Pancreas (tissue), 10 donors: ENCODE measurements at regions not wholly inside any gene's neighbourhood (a gene's known extent, or its start where the extent isn't known, plus 50 kb on each side); places are given as distances from the start of the nearest gene placed in this dataset.

ENCODE experiments used
- ATAC-seq, 4 donors: fragments of 200-7000 bp; cut with Tn5 transposase; one replicate each; pipeline versions ENCODE4 v1.8.0 to v1.9.1; 2020; ENCODE audit warnings: mild to moderate bottlenecking in 4 of 4, moderate library complexity in 4 of 4
- DNase-seq, 6 donors: peaks; one replicate each; pipeline ENCODE4 v3.0.0-alpha.2; 2020
- FAIRE-seq: peaks from 2 replicates; lab custom pipeline; 2012; peaks lifted over from hg19 to GRCh38; lab: Jason Lieb, UNC
- H3K27ac ChIP-seq, 4 donors: fragments of 200-600 bp; sonication (generic); 1 replicate in 3 of 4; 2 replicates in 1 of 4; pipeline versions ENCODE4 v1.5.0 to v1.8.0; 2020
- H3K27me3 ChIP-seq, 4 donors: fragments of 200-600 bp; one replicate each; pipeline ENCODE4 v1.8.0; 2021
- H3K36me3 ChIP-seq, 3 donors: fragments of 200-600 bp; sonication (generic) in 1 of 3; one replicate each; pipeline versions ENCODE4 v1.5.0 to v1.8.0; 2020 to 2021
- H3K4me1 ChIP-seq, 3 donors: fragments of 200-600 bp; one replicate each; pipeline ENCODE4 v1.8.0; 2021
- H3K4me3 ChIP-seq, 4 donors: fragments of 200-600 bp; sonication (generic) in 2 of 4; one replicate each; pipeline versions ENCODE4 v1.5.0 to v1.8.0; 2020 to 2021
- H3K9me3 ChIP-seq, 4 donors: fragments of 200-600 bp; one replicate each; pipeline ENCODE4 v1.8.0; 2021
- CTCF ChIP-seq, 4 donors: fragments of 200-600 bp; sonication (generic) in 3 of 4; IDR thresholded peaks; one replicate each; pipeline versions ENCODE4 v1.5.0 to v1.8.0; 2021; ENCODE audit warnings: antibody characterized with exemption in 4 of 4
- WGBS, 2 donors: extraction: QIAGEN DNeasy Blood & Tissue Kit; methylation state at CpG; one replicate each; pipeline ENCODE4 v1.1.7; 2013; 5-methylcytosine and 5-hydroxymethylcytosine counted together
- intact Hi-C, 3 donors: fragments of 100-400 bp; cut with DNase I; formaldehyde crosslinking; loops; one replicate each; pipeline versions ENCODE4 v1.11.1 to v1.14.2; 2022
- donor health status: healthy with polysubstance abuse.
- donor health status: DM: no; HTN: no; CAD: no; lungs with moderate emphysema.
- donor health status: DM: no; HTN: no; CAD: no.
- donor health status: control.
- donor health status: control.
- donor health status: Bipolar disorder and iron deficiency.
- donor health status: DM: yes; HTN: yes; CAD: no.
- donor health status: DM: no; HTN: no; CAD: no.
- donor health status: DM: no; HTN: no; CAD: no.
- donor health status: DM: yes; HTN: yes; CAD: no.

GRCh38 chr7:80403686-80404241 is 108.1 kb downstream of the GNAT3 start:
- 21 to 30% methylated on average over 1 of the region's 1 CpG for WGBS, 2 donors
- FAIRE-seq (no peak), ATAC-seq (no peak), DNase-seq (no peak)
- H3K27me3 ChIP-seq: no peaks in the 10 kb centered on the region
- no peak overlapping the region for H3K27ac ChIP-seq
- no peak for TF ChIP-seq CTCF (IDR thresholded peaks at IDR 0.05)
- no peaks in the 10 kb centered on the region for H3K9me3 ChIP-seq
- no peaks in the 10 kb centered on the region for H3K36me3 ChIP-seq
- no peaks in the 10 kb centered on the region for H3K4me1 ChIP-seq
- H3K4me3 ChIP-seq: no peak overlapping the region
- intact Hi-C loops: no loop called here

GRCh38 chr7:80401708-80402107 is 110.2 kb downstream of the GNAT3 start:
- no peak for DNase-seq
- H3K27ac ChIP-seq: no peak overlapping the region
- no peak overlapping the region for H3K4me3 ChIP-seq
- H3K9me3 ChIP-seq: no peaks in the 10 kb centered on the region
- H3K36me3 ChIP-seq: no peaks in the 10 kb centered on the region
- intact Hi-C loops: no loop called here
- no peak for ATAC-seq
- FAIRE-seq: no peak
- no peaks in the 10 kb centered on the region for H3K4me1 ChIP-seq
- H3K27me3 ChIP-seq: no peaks in the 10 kb centered on the region
- WGBS, 2 donors: 58 to 67% methylated on average over 1 of the region's 1 CpG
- no peak for TF ChIP-seq CTCF (IDR thresholded peaks at IDR 0.05)

- H3K4me1 ChIP-seq: no peaks in the 10 kb centered on the region
- TF ChIP-seq CTCF (IDR thresholded peaks at IDR 0.05): no peak
- 59 to 69% methylated on average over 2 of the region's 2 CpGs for whole genome bisulfite sequencing, 2 donors
- no peaks in the 10 kb centered on the region for H3K27me3 ChIP-seq
- ATAC-seq (no peak), FAIRE-seq (no peak), DNase-seq (no peak)
- intact Hi-C loops: loop anchor here in 1 of 3 donors (10.0 kb wide), 2 partner anchors 259 to 299 kb away; partner anchors contain the start of gene GNAI1
- H3K36me3 ChIP-seq: no peaks in the 10 kb centered on the region
- H3K4me3 ChIP-seq: no peak overlapping the region
- H3K9me3 ChIP-seq: no peaks in the 10 kb centered on the region
- no peak overlapping the region for H3K27ac ChIP-seq
Observed at GRCh38 chr7:80393786-80394185, 118.1 kb downstream of the GNAT3 start.

GRCh38 chr7:80392229-80393169 is 119.4 kb downstream of the GNAT3 start:
- TF ChIP-seq CTCF (IDR thresholded peaks at IDR 0.05): peak in 1 of 4 donors; percentile 31
- Histone ChIP-seq H3K4me3 (no peak overlapping the region), H3K27ac (no peak overlapping the region), H3K9me3 (no peaks in the 10 kb centered on the region), H3K27me3 (no peaks in the 10 kb centered on the region), H3K4me1 (no peaks in the 10 kb centered on the region), H3K36me3 (no peaks in the 10 kb centered on the region)
- ATAC-seq (peak in 3 of 4 donors; percentile 48 to 68 (median 54)), FAIRE-seq (peak; percentile 93), DNase-seq (no peak)
- 59 to 63% methylated on average over 4 of the region's 4 CpGs for WGBS, 2 donors
- intact Hi-C loops: loop anchor here in 1 of 3 donors (10.0 kb wide), 2 partner anchors 258 to 298 kb away; partner anchors contain the start of gene GNAI1
